ENCODE measurements at regions not wholly inside any gene's neighbourhood (a gene's known extent, or its start where the extent isn't known, plus 50 kb on each side); places are given as distances from the start of the nearest gene placed in this dataset.

DNA sequence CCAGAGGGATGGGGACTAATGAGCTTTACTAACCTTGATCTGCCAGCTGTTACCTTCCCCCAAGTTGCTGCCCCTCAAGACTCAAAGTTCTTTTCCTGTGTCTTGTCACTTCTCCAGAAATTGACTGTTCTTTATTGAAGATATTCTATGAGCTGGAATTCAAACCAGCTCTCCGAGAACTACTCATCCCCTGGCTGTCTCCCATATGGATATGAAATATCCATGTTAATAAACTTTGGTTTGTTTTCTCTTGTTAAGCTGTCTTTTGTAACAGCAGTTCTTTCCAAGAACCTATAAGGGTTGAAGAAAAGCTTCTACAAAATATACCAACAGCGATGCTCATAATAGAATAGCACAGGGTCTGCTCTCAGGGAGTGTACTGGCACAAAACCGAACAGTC, 77.0 kb downstream of the CAMK2N1 start:
- TF ChIP-seq, protein P1, sequence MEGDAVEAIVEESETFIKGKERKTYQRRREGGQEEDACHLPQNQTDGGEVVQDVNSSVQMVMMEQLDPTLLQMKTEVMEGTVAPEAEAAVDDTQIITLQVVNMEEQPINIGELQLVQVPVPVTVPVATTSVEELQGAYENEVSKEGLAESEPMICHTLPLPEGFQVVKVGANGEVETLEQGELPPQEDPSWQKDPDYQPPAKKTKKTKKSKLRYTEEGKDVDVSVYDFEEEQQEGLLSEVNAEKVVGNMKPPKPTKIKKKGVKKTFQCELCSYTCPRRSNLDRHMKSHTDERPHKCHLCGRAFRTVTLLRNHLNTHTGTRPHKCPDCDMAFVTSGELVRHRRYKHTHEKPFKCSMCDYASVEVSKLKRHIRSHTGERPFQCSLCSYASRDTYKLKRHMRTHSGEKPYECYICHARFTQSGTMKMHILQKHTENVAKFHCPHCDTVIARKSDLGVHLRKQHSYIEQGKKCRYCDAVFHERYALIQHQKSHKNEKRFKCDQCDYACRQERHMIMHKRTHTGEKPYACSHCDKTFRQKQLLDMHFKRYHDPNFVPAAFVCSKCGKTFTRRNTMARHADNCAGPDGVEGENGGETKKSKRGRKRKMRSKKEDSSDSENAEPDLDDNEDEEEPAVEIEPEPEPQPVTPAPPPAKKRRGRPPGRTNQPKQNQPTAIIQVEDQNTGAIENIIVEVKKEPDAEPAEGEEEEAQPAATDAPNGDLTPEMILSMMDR (conservative IDR thresholded peaks at IDR 0.05; ENCODE audit: low read length) = no peak
- no peak for TF ChIP-seq EZH2phosphoT487 (IDR thresholded peaks at IDR 0.05; ENCODE audit: borderline replicate concordance, low read depth, low read length)
